CD4-positive, alpha-beta T cell (primary cell): ENCODE measurements at regions not wholly inside any gene's neighbourhood (a gene's known extent, or its start where the extent isn't known, plus 50 kb on each side); places are given as distances from the start of the nearest gene placed in this dataset.

Experiments used
- ATAC-seq: fragments of 200-7000 bp; cut with Tn5 transposase; one replicate; pipeline ENCODE4 v1.10.0; 2022; ENCODE audit warnings: mild to moderate bottlenecking; ENCODE audit not compliant: poor library complexity
- CTCF ChIA-PET: fragments of 350-600 bp; sonication (Branson Sonifier 250); formaldehyde crosslinking; loops from one replicate; lab custom pipeline; 2021; ENCODE audit warnings: antibody characterized with exemption, inconsistent platforms; lab: Charles Lee
- POLR2A ChIA-PET: fragments of 350-600 bp; sonication (Branson Sonifier 250); formaldehyde crosslinking; loops from one replicate; lab custom pipeline; 2021; ENCODE audit warnings: antibody characterized with exemption, inconsistent platforms; lab: Charles Lee
- DNase-seq, 14 experiments: peaks; one replicate each; pipeline ENCODE4 v3.0.0-alpha.2; 2013 to 2020; ENCODE audit warnings: mixed read lengths in 2 of 14
- H3K27ac ChIP-seq, 2 donors: one replicate each; pipeline versions ENCODE4 v1.5.1 to v1.7.0; 2013; ENCODE audit warnings: low read length in 2 of 2, low read depth in 1 of 2, mild to moderate bottlenecking in 1 of 2
- H3K27me3 ChIP-seq, 2 experiments: 1 replicate in 1 of 2; 2 replicates in 1 of 2; pipeline versions ENCODE4 v1.6.1 to v1.7.0; 2013; ENCODE audit warnings: low read length in 2 of 2, control low read depth in 1 of 2, mild to moderate bottlenecking in 1 of 2, moderate library complexity in 1 of 2; ENCODE audit not compliant: insufficient read depth in 2 of 2, control insufficient read depth in 1 of 2
- H3K36me3 ChIP-seq: one replicate; pipeline ENCODE4 v1.6.1; 2013; ENCODE audit warnings: low read length, control low read depth; ENCODE audit not compliant: insufficient read depth
- H3K4me1 ChIP-seq: one replicate; pipeline ENCODE4 v1.6.1; 2013; ENCODE audit warnings: low read length, control low read depth; ENCODE audit not compliant: insufficient read depth
- H3K4me3 ChIP-seq: one replicate; pipeline ENCODE4 v1.5.1; 2013; ENCODE audit warnings: mild to moderate bottlenecking, low read length, moderate library complexity
- H3K9me3 ChIP-seq, 2 experiments: 1 replicate in 1 of 2; 2 replicates in 1 of 2; pipeline versions ENCODE4 v1.6.1 to v1.7.0; 2013; ENCODE audit warnings: low read length in 2 of 2, mild to moderate bottlenecking in 2 of 2, control low read depth in 1 of 2, moderate library complexity in 1 of 2; ENCODE audit not compliant: control insufficient read depth in 1 of 2, insufficient read depth in 1 of 2
- H3K27ac Mint-ChIP-seq: one replicate; pipeline ENCODE4 v1.8.0; 2020; ENCODE audit warnings: mixed read lengths
- H3K27me3 Mint-ChIP-seq: one replicate; pipeline ENCODE4 v1.8.0; 2021; ENCODE audit warnings: mixed read lengths
- H3K36me3 Mint-ChIP-seq: one replicate; pipeline ENCODE4 v1.8.0; 2021; ENCODE audit warnings: low read depth, mixed read lengths
- H3K4me1 Mint-ChIP-seq: one replicate; pipeline ENCODE4 v1.8.0; 2021; ENCODE audit warnings: low read depth, mixed read lengths
- H3K4me3 Mint-ChIP-seq: one replicate; pipeline ENCODE4 v1.8.0; 2020; ENCODE audit warnings: mild to moderate bottlenecking, mixed read lengths
- H3K9me3 Mint-ChIP-seq: one replicate; pipeline ENCODE4 v1.8.0; 2020; ENCODE audit warnings: mixed read lengths
- intact Hi-C, 2 experiments: fragments of 100-400 bp; cut with DNase I in 1 of 2; cut with micrococcal nuclease in 1 of 2; formaldehyde crosslinking; loops; one replicate each; pipeline versions ENCODE4 v1.15.1 to v1.9.0; 2023 to 2025; cut with DNase I, micrococcal nuclease
- TF ChIP-seq, protein P1 (sequence below): fragments of 200-600 bp; IDR thresholded peaks from one replicate; pipeline ENCODE4 v1.8.0; 2022; ENCODE audit warnings: antibody characterized with exemption, mild to moderate bottlenecking

DNA sequence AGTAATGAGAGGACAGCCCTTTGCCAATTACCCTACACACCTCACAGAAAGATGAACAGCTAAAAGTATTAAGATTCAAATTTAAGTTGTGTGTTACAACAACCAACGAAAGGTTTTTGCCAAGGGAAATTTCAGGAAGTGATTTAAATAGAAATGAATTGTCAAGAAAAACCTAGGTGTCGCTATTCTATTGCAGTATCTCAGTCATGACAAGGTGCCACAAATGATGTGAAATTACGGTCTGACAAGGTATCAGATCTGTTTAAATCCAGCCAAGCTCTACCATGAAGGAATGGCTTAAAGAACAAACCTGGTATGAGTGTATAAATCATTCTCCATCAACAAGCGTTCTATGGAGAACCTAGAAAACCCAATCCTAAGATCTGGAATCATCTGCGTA lies 189.7 kb downstream of the ATPSCKMT start:
- no peak for ATAC-seq
- Mint-ChIP-seq H3K9me3 (peaks cover 3% of the 10 kb centered on the region), H3K27me3 (no peaks in the 10 kb centered on the region), H3K4me1 (no peaks in the 10 kb centered on the region), H3K27ac (no peak overlapping the region), H3K4me3 (no peak overlapping the region), H3K36me3 (no peaks in the 10 kb centered on the region)
- Histone ChIP-seq H3K27me3 (no peaks in the 10 kb centered on the region), H3K4me1 (no peaks in the 10 kb centered on the region), H3K9me3 (peaks cover 0 to 18% of the 10 kb centered on the region in 2 experiments), H3K36me3 (no peaks in the 10 kb centered on the region), H3K27ac (no peak overlapping the region), H3K4me3 (no peak overlapping the region)
- CTCF ChIA-PET = no interaction called here
- TF ChIP-seq, protein P1, sequence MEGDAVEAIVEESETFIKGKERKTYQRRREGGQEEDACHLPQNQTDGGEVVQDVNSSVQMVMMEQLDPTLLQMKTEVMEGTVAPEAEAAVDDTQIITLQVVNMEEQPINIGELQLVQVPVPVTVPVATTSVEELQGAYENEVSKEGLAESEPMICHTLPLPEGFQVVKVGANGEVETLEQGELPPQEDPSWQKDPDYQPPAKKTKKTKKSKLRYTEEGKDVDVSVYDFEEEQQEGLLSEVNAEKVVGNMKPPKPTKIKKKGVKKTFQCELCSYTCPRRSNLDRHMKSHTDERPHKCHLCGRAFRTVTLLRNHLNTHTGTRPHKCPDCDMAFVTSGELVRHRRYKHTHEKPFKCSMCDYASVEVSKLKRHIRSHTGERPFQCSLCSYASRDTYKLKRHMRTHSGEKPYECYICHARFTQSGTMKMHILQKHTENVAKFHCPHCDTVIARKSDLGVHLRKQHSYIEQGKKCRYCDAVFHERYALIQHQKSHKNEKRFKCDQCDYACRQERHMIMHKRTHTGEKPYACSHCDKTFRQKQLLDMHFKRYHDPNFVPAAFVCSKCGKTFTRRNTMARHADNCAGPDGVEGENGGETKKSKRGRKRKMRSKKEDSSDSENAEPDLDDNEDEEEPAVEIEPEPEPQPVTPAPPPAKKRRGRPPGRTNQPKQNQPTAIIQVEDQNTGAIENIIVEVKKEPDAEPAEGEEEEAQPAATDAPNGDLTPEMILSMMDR = no peak
- POLR2A ChIA-PET = no interaction called here
- intact Hi-C loops = no loop called here
- DNase-seq = no peak

DNA sequence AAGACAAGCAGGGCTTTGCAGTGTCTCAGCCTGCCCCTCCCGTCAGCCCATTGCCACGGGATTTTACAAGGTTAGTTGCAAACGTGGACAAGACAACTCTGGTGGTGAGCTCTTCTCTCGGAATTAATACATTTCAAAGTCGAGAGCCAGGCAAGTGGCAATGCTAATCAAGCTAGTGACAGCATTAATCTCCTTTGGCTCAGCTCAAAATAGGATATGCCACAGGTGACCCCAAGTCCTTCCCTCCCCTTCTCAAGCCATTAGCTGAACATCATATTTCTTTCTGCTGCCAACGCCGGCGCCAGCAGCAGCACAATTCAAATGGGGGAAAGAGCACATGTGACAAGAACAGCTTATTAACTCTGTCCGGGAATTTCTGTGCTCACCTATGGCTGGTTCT lies 190.1 kb downstream of the ATPSCKMT start:
- ChIA-PET POLR2A (no interaction called here), CTCF (no interaction called here)
- TF ChIP-seq, protein P1 = no peak
- no peak overlapping the region for H3K27ac Mint-ChIP-seq
- H3K4me3 Mint-ChIP-seq = no peak overlapping the region
- Histone ChIP-seq H3K27ac (no peak overlapping the region), H3K4me1 (no peaks in the 10 kb centered on the region), H3K4me3 (no peak overlapping the region), H3K36me3 (no peaks in the 10 kb centered on the region), H3K9me3 (peaks cover 0 to 18% of the 10 kb centered on the region in 2 experiments), H3K27me3 (no peaks in the 10 kb centered on the region)
- DNase-seq (no peak), ATAC-seq (no peak)
- intact Hi-C loops = no loop called here
- no peaks in the 10 kb centered on the region for H3K36me3 Mint-ChIP-seq
- no peaks in the 10 kb centered on the region for H3K4me1 Mint-ChIP-seq
- no peaks in the 10 kb centered on the region for H3K27me3 Mint-ChIP-seq
- peaks cover 3% of the 10 kb centered on the region for H3K9me3 Mint-ChIP-seq

DNA sequence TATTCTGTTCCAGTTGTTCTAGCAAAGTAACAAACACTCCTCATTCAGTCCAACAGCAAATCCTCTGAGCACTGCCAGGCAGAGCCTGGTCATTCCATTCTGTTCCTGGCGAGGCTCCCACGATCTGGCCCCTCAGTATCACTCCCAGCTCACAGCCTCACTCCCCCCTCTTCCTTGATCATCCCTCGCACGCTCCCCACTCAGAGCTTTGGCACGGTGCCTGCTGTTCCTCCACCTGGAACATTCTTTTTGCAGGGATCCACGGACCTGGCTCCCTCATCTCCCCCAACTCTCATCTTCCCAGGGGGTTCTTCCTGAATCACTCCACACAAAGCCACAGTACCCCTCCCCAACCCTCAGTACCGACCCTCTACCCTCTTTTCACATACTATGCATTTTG lies 192.3 kb downstream of the ATPSCKMT start:
- intact Hi-C loops = no loop called here
- H3K4me1 ChIP-seq = no peaks in the 10 kb centered on the region
- Mint-ChIP-seq H3K4me1 (no peaks in the 10 kb centered on the region), H3K27ac (no peak overlapping the region), H3K36me3 (no peaks in the 10 kb centered on the region), H3K27me3 (no peaks in the 10 kb centered on the region), H3K4me3 (no peak overlapping the region), H3K9me3 (peaks cover 11% of the 10 kb centered on the region)
- TF ChIP-seq, protein P1 = no peak
- DNase-seq (no peak), ATAC-seq (no peak)
- no peaks in the 10 kb centered on the region for H3K27me3 ChIP-seq
- H3K4me3 ChIP-seq = no peak overlapping the region
- ChIA-PET POLR2A (no interaction called here), CTCF (no interaction called here)
- H3K9me3 ChIP-seq = peaks cover 7 to 18% of the 10 kb centered on the region in 2 experiments
- no peaks in the 10 kb centered on the region for H3K36me3 ChIP-seq
- no peak overlapping the region for H3K27ac ChIP-seq
